C4-2B (cell line): ENCODE measurements at regions not wholly inside any gene's neighbourhood (a gene's known extent, or its start where the extent isn't known, plus 50 kb on each side); places are given as distances from the start of the nearest gene placed in this dataset.

ENCODE experiments used
- ZFX ChIP-seq: fragments of 450-650 bp; IDR thresholded peaks from 2 replicates; pipeline ENCODE4 v1.6.1; 2017
- TF ChIP-seq, protein P1 (sequence below): fragments of 450-650 bp; conservative IDR thresholded peaks from 2 replicates; pipeline ENCODE4 v1.5.1; 2017; ENCODE audit warnings: mild to moderate bottlenecking

DNA sequence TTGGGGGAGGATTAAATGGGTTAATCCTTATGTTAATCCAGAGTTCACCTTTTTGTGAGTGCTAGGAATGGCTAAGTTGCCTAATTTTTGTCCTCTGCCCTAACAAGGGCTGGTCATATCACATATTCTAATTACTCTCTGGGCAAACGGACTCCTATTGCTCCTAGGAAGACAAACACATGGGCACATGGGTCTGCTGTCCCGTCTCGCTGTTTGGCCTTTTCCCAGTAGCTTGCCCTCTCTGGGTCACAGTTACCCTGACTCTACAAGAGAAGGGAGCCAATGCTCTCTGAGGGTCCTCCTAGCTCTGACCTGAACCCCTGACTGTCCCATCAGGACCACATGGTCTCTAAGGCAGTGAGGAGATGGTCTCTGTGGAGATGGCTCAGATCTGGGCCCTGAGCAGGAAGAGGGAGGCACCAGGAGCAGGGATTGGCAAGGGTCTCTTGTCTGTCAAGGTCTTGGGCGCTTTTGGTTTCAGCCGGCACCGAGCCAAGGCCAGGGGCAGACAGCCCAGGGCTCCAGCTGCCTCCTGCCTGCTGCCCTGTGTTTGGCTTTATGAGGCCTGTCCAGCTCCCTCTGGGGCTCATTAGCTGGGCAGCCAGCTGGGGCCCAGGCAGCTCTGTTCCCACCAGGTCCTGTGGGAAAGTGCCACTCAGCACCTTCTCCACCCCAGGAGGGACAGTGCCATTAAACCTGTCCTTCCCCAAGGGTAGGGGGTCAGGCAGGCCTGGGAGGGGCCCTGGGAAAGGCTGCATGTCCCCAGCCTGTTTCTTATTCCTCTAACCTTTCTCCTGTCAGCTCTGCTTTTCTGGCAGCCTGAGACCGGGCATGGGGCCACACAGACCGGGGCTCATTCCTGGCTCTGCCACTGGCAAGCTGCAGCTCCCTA is 559.9 kb downstream of the MN1 start:
- TF ChIP-seq, protein P1, sequence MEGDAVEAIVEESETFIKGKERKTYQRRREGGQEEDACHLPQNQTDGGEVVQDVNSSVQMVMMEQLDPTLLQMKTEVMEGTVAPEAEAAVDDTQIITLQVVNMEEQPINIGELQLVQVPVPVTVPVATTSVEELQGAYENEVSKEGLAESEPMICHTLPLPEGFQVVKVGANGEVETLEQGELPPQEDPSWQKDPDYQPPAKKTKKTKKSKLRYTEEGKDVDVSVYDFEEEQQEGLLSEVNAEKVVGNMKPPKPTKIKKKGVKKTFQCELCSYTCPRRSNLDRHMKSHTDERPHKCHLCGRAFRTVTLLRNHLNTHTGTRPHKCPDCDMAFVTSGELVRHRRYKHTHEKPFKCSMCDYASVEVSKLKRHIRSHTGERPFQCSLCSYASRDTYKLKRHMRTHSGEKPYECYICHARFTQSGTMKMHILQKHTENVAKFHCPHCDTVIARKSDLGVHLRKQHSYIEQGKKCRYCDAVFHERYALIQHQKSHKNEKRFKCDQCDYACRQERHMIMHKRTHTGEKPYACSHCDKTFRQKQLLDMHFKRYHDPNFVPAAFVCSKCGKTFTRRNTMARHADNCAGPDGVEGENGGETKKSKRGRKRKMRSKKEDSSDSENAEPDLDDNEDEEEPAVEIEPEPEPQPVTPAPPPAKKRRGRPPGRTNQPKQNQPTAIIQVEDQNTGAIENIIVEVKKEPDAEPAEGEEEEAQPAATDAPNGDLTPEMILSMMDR, result no peak
- no peak for TF ChIP-seq ZFX
